Sigmoid colon (tissue), 4 donors: ENCODE measurements at regions not wholly inside any gene's neighbourhood (a gene's known extent, or its start where the extent isn't known, plus 50 kb on each side); places are given as distances from the start of the nearest gene placed in this dataset.

Source experiments
- CTCF ChIP-seq, 4 experiments: fragments of 450-650 bp in 3 of 4; fragments of 200-600 bp in 1 of 4; IDR thresholded peaks; one replicate each; pipeline ENCODE4 v1.5.1; 2016 to 2019; ENCODE audit warnings: antibody characterized with exemption in 4 of 4, mild to moderate bottlenecking in 3 of 4, moderate library complexity in 2 of 4
- EP300 ChIP-seq, 4 donors: sonication (generic); formaldehyde crosslinking; IDR thresholded peaks; one replicate each; pipeline ENCODE4 v1.6.1; 2017; ENCODE audit warnings: antibody characterized with exemption in 4 of 4
- POLR2A ChIP-seq, 2 donors: fragments of 450-650 bp; IDR thresholded peaks; one replicate each; pipeline ENCODE4 v1.6.1; 2016; ENCODE audit warnings: antibody characterized with exemption in 2 of 2, mild to moderate bottlenecking in 2 of 2, moderate library complexity in 2 of 2
- POLR2AphosphoS5 ChIP-seq, 4 donors: sonication (generic); formaldehyde crosslinking; IDR thresholded peaks; one replicate each; pipeline ENCODE4 v1.6.1; 2017; ENCODE audit warnings: antibody characterized with exemption in 4 of 4

- TF ChIP-seq POLR2A (IDR thresholded peaks at IDR 0.05) (no peak), EP300 (IDR thresholded peaks at IDR 0.05) (no peak), CTCF (IDR thresholded peaks at IDR 0.05) (no peak), POLR2AphosphoS5 (IDR thresholded peaks at IDR 0.05) (no peak)
Observed at GRCh38 chr5:62933261-62933660, 354.6 kb downstream of the LRRC70 start.
